GM21723 (cell line): ENCODE measurements at regions not wholly inside any gene's neighbourhood (a gene's known extent, or its start where the extent isn't known, plus 50 kb on each side); places are given as distances from the start of the nearest gene placed in this dataset.
"Not testable (repeated sequence)": the region's sequence is repeated elsewhere in the genome, so short reads cannot be mapped to it uniquely, and the experiment has no call there.

Experiments used
- ATAC-seq: cut with Tn5 transposase; IDR thresholded peaks from one replicate; pipeline ENCODE4 v1.9.1; 2021; ENCODE audit warnings: mild to moderate bottlenecking, moderate library complexity; ENCODE audit not compliant: unreplicated experiment

GRCh38 chr11:110347660-110348059 is 51.2 kb upstream of the RDX start:
- no peak for ATAC-seq

GRCh38 chr11:110349138-110349996 is 53.0 kb upstream of the RDX start:
- ATAC-seq, result peak; percentile 88

GRCh38 chr11:110349997-110350383 is 53.6 kb upstream of the RDX start:
- ATAC-seq, result not testable (repeated sequence)

- no peak for ATAC-seq
Measured at GRCh38 chr11:110355011-110355744, 58.8 kb upstream of the RDX start.

GRCh38 chr11:110356762-110357671 is 60.6 kb upstream of the RDX start:
- no peak for ATAC-seq

GRCh38 chr11:110358336-110358735 is 61.9 kb upstream of the RDX start:
- ATAC-seq, result no peak

- ATAC-seq, result not testable (repeated sequence)
Measured at GRCh38 chr11:110360781-110361408, 64.5 kb upstream of the RDX start.

GRCh38 chr11:110362971-110363509 is 66.6 kb upstream of the RDX start:
- ATAC-seq, result no peak

- no peak for ATAC-seq
Measured at GRCh38 chr11:110366291-110366690, 63.5 kb upstream of the FDX1 start.

GRCh38 chr11:110367571-110367970 is 62.2 kb upstream of the FDX1 start:
- ATAC-seq, result no peak

- no peak for ATAC-seq
Measured at GRCh38 chr11:110371084-110371483, 58.7 kb upstream of the FDX1 start.

GRCh38 chr11:110373051-110373702 is 56.6 kb upstream of the FDX1 start:
- ATAC-seq, result peak; percentile 95

- ATAC-seq, result no peak
Measured at GRCh38 chr11:110374921-110375320, 54.8 kb upstream of the FDX1 start.

- no peak for ATAC-seq
Measured at GRCh38 chr11:110375351-110375750, 54.4 kb upstream of the FDX1 start.

GRCh38 chr11:110376021-110376420 is 53.7 kb upstream of the FDX1 start:
- no peak for ATAC-seq

- peak; percentile 24 for ATAC-seq
Measured at GRCh38 chr11:110376711-110377324, 52.9 kb upstream of the FDX1 start.

- ATAC-seq, result no peak
Measured at GRCh38 chr11:110377434-110377833, 52.3 kb upstream of the FDX1 start.

GRCh38 chr11:110379261-110379660 is 50.5 kb upstream of the FDX1 start:
- ATAC-seq, result no peak

- no peak for ATAC-seq
Measured at GRCh38 chr11:110379936-110380335, 49.8 kb upstream of the FDX1 start.
